A549 (cell line): ENCODE measurements at regions not wholly inside any gene's neighbourhood (a gene's known extent, or its start where the extent isn't known, plus 50 kb on each side); places are given as distances from the start of the nearest gene placed in this dataset.

ENCODE experiments used
- ATOH8 ChIP-seq: fragments of 250-450 bp; sonication (Bioruptor Pico); IDR thresholded peaks from 2 replicates; pipeline ENCODE4 v1.5.0; 2020; ENCODE audit warnings: low read depth, mild to moderate bottlenecking, moderate library complexity
- BCL3 ChIP-seq: fragments of >200 bp; sonication (Bioruptor Twin); formaldehyde crosslinking; IDR thresholded peaks from 3 replicates; pipeline ENCODE4 v1.6.1; 2016
- BHLHE40 ChIP-seq: IDR thresholded peaks from 2 replicates; pipeline ENCODE4 v1.6.1; 2012; ENCODE audit warnings: low read depth, low read length, inconsistent platforms
- CBX2 ChIP-seq: fragments of 200-600 bp; sonication (generic); IDR thresholded peaks from 2 replicates; pipeline ENCODE4 v1.6.1; 2016; ENCODE audit warnings: low read depth, mild to moderate bottlenecking, borderline replicate concordance
- CBX8 ChIP-seq: fragments of 200-600 bp; sonication (generic); IDR thresholded peaks from 2 replicates; pipeline ENCODE4 v1.6.1; 2016
- CEBPB ChIP-seq, 2 experiments: fragments of >200 bp in 1 of 2; sonication (Bioruptor Twin) in 1 of 2; formaldehyde crosslinking in 1 of 2; IDR thresholded peaks; 2 replicates each; pipeline ENCODE4 v1.6.1; 2012 to 2016
- CHD4 ChIP-seq: fragments of 200-600 bp; sonication (generic); IDR thresholded peaks from 2 replicates; pipeline ENCODE4 v1.6.1; 2016; ENCODE audit warnings: antibody characterized with exemption, mild to moderate bottlenecking, borderline replicate concordance
- EHF ChIP-seq: fragments of 250-450 bp; sonication (Bioruptor Pico); IDR thresholded peaks from 2 replicates; pipeline ENCODE4 v1.5.0; 2020; ENCODE audit warnings: mild to moderate bottlenecking
- ELK1 ChIP-seq: fragments of 150-350 bp; IDR thresholded peaks from 2 replicates; pipeline ENCODE4 v1.6.1; 2014; ENCODE audit warnings: low read depth, mild to moderate bottlenecking, low read length
- EP300 ChIP-seq, 2 experiments: fragments of >200 bp; sonication (Bioruptor Twin); formaldehyde crosslinking; IDR thresholded peaks; 2 replicates in 1 of 2; 3 replicates in 1 of 2; pipeline ENCODE4 v1.6.1; 2016 to 2017
- ESRRA ChIP-seq: fragments of 150-350 bp; IDR thresholded peaks from 2 replicates; pipeline ENCODE4 v1.6.1; 2014; ENCODE audit warnings: mild to moderate bottlenecking, low read length, borderline replicate concordance
- FOSB ChIP-seq: fragments of 250-450 bp; sonication (Bioruptor Pico); IDR thresholded peaks from 2 replicates; pipeline ENCODE4 v1.5.0; 2020; ENCODE audit warnings: mild to moderate bottlenecking, moderate library complexity
- FOSL2 ChIP-seq, 2 experiments: fragments of 450-650 bp in 1 of 2; fragments of >200 bp in 1 of 2; sonication (Bioruptor Twin) in 1 of 2; formaldehyde crosslinking; IDR thresholded peaks; 2 replicates each; pipeline versions ENCODE4 v1.5.0 to v1.6.1; 2016 to 2020; ENCODE audit warnings: mild to moderate bottlenecking in 1 of 2, moderate library complexity in 1 of 2
- HES2 ChIP-seq: fragments of >200 bp; sonication (Bioruptor Twin); formaldehyde crosslinking; IDR thresholded peaks from 2 replicates; pipeline ENCODE4 v1.6.1; 2016
- HMGXB4 ChIP-seq: fragments of 250-450 bp; sonication (Bioruptor Pico); IDR thresholded peaks from 2 replicates; pipeline ENCODE4 v1.5.0; 2021; ENCODE audit warnings: mild to moderate bottlenecking, moderate library complexity, borderline replicate concordance
- HOXB13 ChIP-seq: fragments of 250-450 bp; sonication (Bioruptor Pico); IDR thresholded peaks from 2 replicates; pipeline ENCODE4 v1.5.0; 2020; ENCODE audit warnings: low read depth, mild to moderate bottlenecking, moderate library complexity
- HOXB5 ChIP-seq: fragments of 250-450 bp; sonication (Bioruptor Pico); IDR thresholded peaks from 2 replicates; pipeline ENCODE4 v1.5.0; 2020; ENCODE audit warnings: mild to moderate bottlenecking, moderate library complexity
- KDM1A ChIP-seq: fragments of 200-600 bp; sonication (generic); IDR thresholded peaks from 2 replicates; pipeline ENCODE4 v1.6.1; 2016; ENCODE audit warnings: low read depth, mild to moderate bottlenecking
- KDM5A ChIP-seq: fragments of 200-600 bp; sonication (generic); IDR thresholded peaks from 2 replicates; pipeline ENCODE4 v1.6.1; 2016; ENCODE audit warnings: antibody characterized with exemption, mild to moderate bottlenecking
- MAFK ChIP-seq: fragments of 450-650 bp; IDR thresholded peaks from 2 replicates; pipeline ENCODE4 v1.6.1; 2014; ENCODE audit not compliant: partially characterized antibody
- MAX ChIP-seq: IDR thresholded peaks from 2 replicates; pipeline ENCODE4 v1.6.1; 2012
- NR3C1 ChIP-seq: fragments of >200 bp; sonication (Bioruptor Twin); formaldehyde crosslinking; IDR thresholded peaks from 3 replicates; pipeline ENCODE4 v1.6.1; 2017
- POLR2AphosphoS2 ChIP-seq: conservative IDR thresholded peaks from 2 replicates; pipeline ENCODE4 v1.6.1; 2012; ENCODE audit warnings: low read length, improper control_type of control experiment, inconsistent platforms
- REST ChIP-seq: fragments of 200-600 bp; sonication (generic); IDR thresholded peaks from 2 replicates; pipeline ENCODE4 v1.6.1; 2016; ENCODE audit warnings: antibody characterized with exemption, mild to moderate bottlenecking, moderate library complexity
- RNF2 ChIP-seq: fragments of 200-600 bp; sonication (generic); IDR thresholded peaks from 2 replicates; pipeline ENCODE4 v1.6.1; 2016; ENCODE audit warnings: low read depth, mild to moderate bottlenecking, antibody characterized with exemption, moderate library complexity, borderline replicate concordance
- SREBF2 ChIP-seq: fragments of 450-650 bp; IDR thresholded peaks from 2 replicates; pipeline ENCODE4 v1.6.1; 2014; ENCODE audit warnings: mild to moderate bottlenecking, moderate library complexity
- TFCP2L1 ChIP-seq: fragments of 250-450 bp; sonication (Bioruptor Pico); IDR thresholded peaks from 2 replicates; pipeline ENCODE4 v1.5.0; 2021; ENCODE audit warnings: mild to moderate bottlenecking
- TP53 ChIP-seq: fragments of 250-450 bp; sonication (Bioruptor Pico); IDR thresholded peaks from 2 replicates; pipeline ENCODE4 v1.5.0; 2021; ENCODE audit warnings: mild to moderate bottlenecking, moderate library complexity
- USF2 ChIP-seq: fragments of 450-650 bp; IDR thresholded peaks from 2 replicates; pipeline ENCODE4 v1.6.1; 2014; ENCODE audit warnings: antibody characterized with exemption
- ZC3H11A ChIP-seq: fragments of 450-650 bp; IDR thresholded peaks from 2 replicates; pipeline ENCODE4 v1.6.1; 2014; ENCODE audit warnings: antibody characterized with exemption, mild to moderate bottlenecking
- ZFP36 ChIP-seq: fragments of 450-650 bp; IDR thresholded peaks from 2 replicates; pipeline ENCODE4 v1.6.1; 2014; ENCODE audit warnings: borderline replicate concordance; ENCODE audit not compliant: partially characterized antibody
- ZNF302 ChIP-seq: fragments of 250-450 bp; sonication (Bioruptor Pico); IDR thresholded peaks from 2 replicates; pipeline ENCODE4 v1.9.0; 2021; ENCODE audit warnings: inconsistent platforms, mild to moderate bottlenecking, moderate library complexity

- TF ChIP-seq BCL3 (no peak), POLR2AphosphoS2 (no peak), CEBPB (IDR thresholded peaks at IDR 0.05) (peak; percentile 44 to 60; a peak in 3 of 4 replicates), ATOH8 (no peak), RNF2 (no peak), KDM1A (no peak), HOXB13 (CRISPR knock-in tag) (no peak), TFCP2L1 (no peak), CHD4 (no peak), CBX2 (no peak), KDM5A (no peak), HES2 (no peak), ZFP36 (no peak), ZNF302 (CRISPR knock-in tag) (no peak), ZC3H11A (no peak), HMGXB4 (no peak), SREBF2 (no peak), NR3C1 (no peak), ELK1 (no peak), FOSB (CRISPR knock-in tag) (no peak), TP53 (CRISPR knock-in tag) (no peak), MAFK (no peak), REST (no peak), EP300 (IDR thresholded peaks at IDR 0.05) (peak in 1 of 2 experiments; percentile 30; a peak in 1 of 5 replicates), BHLHE40 (no peak), USF2 (no peak), MAX (peak; percentile 30; the same call in 1 of the 2 replicates), ESRRA (no peak), HOXB5 (CRISPR knock-in tag) (no peak), CBX8 (no peak), EHF (CRISPR knock-in tag) (no peak), FOSL2 (IDR thresholded peaks at IDR 0.05) (peak; percentile 56; the same call in 1 of the 2 replicates), FOSL2 (CRISPR knock-in tag; IDR thresholded peaks at IDR 0.05) (peak; percentile 71)
These were observed 264.3 kb downstream of the FOXO1 start (continued) for GRCh38 chr13:40401911-40402776.
